ENCODE measurements at regions not wholly inside any gene's neighbourhood (a gene's known extent, or its start where the extent isn't known, plus 50 kb on each side); places are given as distances from the start of the nearest gene placed in this dataset.

GRCh38 chr6:11331111-11331510 lies 98.6 kb upstream of the NEDD9 start:
- TF ChIP-seq EZH2 (IDR thresholded peaks at IDR 0.05; ENCODE audit: borderline replicate concordance, low read depth, low read length, severe bottlenecking) (no peak), CTCF (IDR thresholded peaks at IDR 0.05; ENCODE audit: borderline replicate concordance, extremely low read depth, low read length, poor library complexity, severe bottlenecking) (no peak)
- no peak overlapping the region for H3K4me3 ChIP-seq (ENCODE audit: low read depth in 1 of 2, low read length in 2 of 2)

GRCh38 chr6:11330413-11330760 lies 97.9 kb upstream of the NEDD9 start:
- H3K79me2 ChIP-seq (ENCODE audit: insufficient read depth, low read length), result no peaks in the 10 kb centered on the region
- ATAC-seq (ENCODE audit: insufficient read depth, low read depth), result no peak

More at GRCh38 chr6:11331111-11331510, 98.6 kb upstream of the NEDD9 start:
- Histone ChIP-seq H2AFZ (ENCODE audit: low read depth, low read length) (no peak overlapping the region), H3K36me3 (ENCODE audit: insufficient read depth, low read length) (no peaks in the 10 kb centered on the region; the same call in 1 of the 2 replicates), H4K20me1 (ENCODE audit: insufficient read depth, low read length) (no peaks in the 10 kb centered on the region), H3K4me1 (ENCODE audit: insufficient read depth, low read length) (peaks cover 45% of the 10 kb centered on the region), H3K9ac (ENCODE audit: low read depth, low read length) (no peak overlapping the region), H3K9me3 (ENCODE audit: insufficient read depth, low read length, severe bottlenecking) (no peaks in the 10 kb centered on the region), H3K79me2 (ENCODE audit: insufficient read depth, low read length) (no peaks in the 10 kb centered on the region), H3K27me3 (ENCODE audit: insufficient read depth, low read length, poor library complexity) (no peaks in the 10 kb centered on the region), H3K4me2 (ENCODE audit: insufficient read depth, low read length) (no peak overlapping the region), H3K27ac (ENCODE audit: low read length) (no peak overlapping the region)
- no peak for DNase-seq
- no peak for ATAC-seq (ENCODE audit: insufficient read depth, low read depth)

GRCh38 chr6:11329726-11330412 lies 97.4 kb upstream of the NEDD9 start:
- H3K27ac ChIP-seq (ENCODE audit: low read length), result no peak overlapping the region
- ATAC-seq (ENCODE audit: insufficient read depth, low read depth), result no peak
- H3K36me3 ChIP-seq (ENCODE audit: insufficient read depth, low read length), result no peaks in the 10 kb centered on the region; the same call in 1 of the 2 replicates
- no peak overlapping the region for H3K9ac ChIP-seq (ENCODE audit: low read depth, low read length)
- H3K4me2 ChIP-seq (ENCODE audit: insufficient read depth, low read length), result no peak overlapping the region
- no peak overlapping the region for H3K4me3 ChIP-seq (ENCODE audit: low read depth in 1 of 2, low read length in 2 of 2)
- H4K20me1 ChIP-seq (ENCODE audit: insufficient read depth, low read length), result no peaks in the 10 kb centered on the region
- H3K9me3 ChIP-seq (ENCODE audit: insufficient read depth, low read length, severe bottlenecking), result no peaks in the 10 kb centered on the region
- H3K27me3 ChIP-seq (ENCODE audit: insufficient read depth, low read length, poor library complexity), result no peaks in the 10 kb centered on the region
- peaks cover 38% of the 10 kb centered on the region for H3K4me1 ChIP-seq (ENCODE audit: insufficient read depth, low read length)
- no peak for TF ChIP-seq CTCF (IDR thresholded peaks at IDR 0.05; ENCODE audit: borderline replicate concordance, extremely low read depth, low read length, poor library complexity, severe bottlenecking)
- no peak for TF ChIP-seq EZH2 (IDR thresholded peaks at IDR 0.05; ENCODE audit: borderline replicate concordance, low read depth, low read length, severe bottlenecking)
- no peak for DNase-seq
- H3K79me2 ChIP-seq (ENCODE audit: insufficient read depth, low read length), result no peaks in the 10 kb centered on the region
- no peak overlapping the region for H2AFZ ChIP-seq (ENCODE audit: low read depth, low read length)

More at GRCh38 chr6:11330413-11330760, 97.9 kb upstream of the NEDD9 start:
- no peak overlapping the region for H3K9ac ChIP-seq (ENCODE audit: low read depth, low read length)
- H3K9me3 ChIP-seq (ENCODE audit: insufficient read depth, low read length, severe bottlenecking), result no peaks in the 10 kb centered on the region
- TF ChIP-seq CTCF (IDR thresholded peaks at IDR 0.05; ENCODE audit: borderline replicate concordance, extremely low read depth, low read length, poor library complexity, severe bottlenecking) (no peak), EZH2 (IDR thresholded peaks at IDR 0.05; ENCODE audit: borderline replicate concordance, low read depth, low read length, severe bottlenecking) (no peak)
- no peaks in the 10 kb centered on the region for H4K20me1 ChIP-seq (ENCODE audit: insufficient read depth, low read length)
- H3K27me3 ChIP-seq (ENCODE audit: insufficient read depth, low read length, poor library complexity), result no peaks in the 10 kb centered on the region
- no peak overlapping the region for H2AFZ ChIP-seq (ENCODE audit: low read depth, low read length)
- H3K4me2 ChIP-seq (ENCODE audit: insufficient read depth, low read length), result no peak overlapping the region
- H3K4me3 ChIP-seq (ENCODE audit: low read depth in 1 of 2, low read length in 2 of 2), result no peak overlapping the region
- no peaks in the 10 kb centered on the region; the same call in 1 of the 2 replicates for H3K36me3 ChIP-seq (ENCODE audit: insufficient read depth, low read length)
- H3K27ac ChIP-seq (ENCODE audit: low read length), result no peak overlapping the region
- DNase-seq, result no peak
- peaks cover 43% of the 10 kb centered on the region for H3K4me1 ChIP-seq (ENCODE audit: insufficient read depth, low read length)
